K562 (cell line): ENCODE measurements at regions not wholly inside any gene's neighbourhood (a gene's known extent, or its start where the extent isn't known, plus 50 kb on each side); places are given as distances from the start of the nearest gene placed in this dataset.

Experiments
- CHD1 ChIP-seq: fragments of 200-600 bp; sonication (generic); IDR thresholded peaks from one replicate; pipeline ENCODE4 v1.6.1; 2012; ENCODE audit warnings: mild to moderate bottlenecking, moderate library complexity, low read length, inconsistent platforms
- CTCF ChIP-seq, 3 experiments: IDR thresholded peaks in 2 of 3; conservative IDR thresholded peaks in 1 of 3; 2 replicates each; pipeline ENCODE4 v1.5.1; 2011 to 2012; ENCODE audit warnings: low read length in 3 of 3, mild to moderate bottlenecking in 3 of 3, control low read depth in 2 of 3, improper control_type of control experiment in 1 of 3, inconsistent platforms in 1 of 3, low read depth in 1 of 3, mixed read lengths in 1 of 3, moderate library complexity in 1 of 3; ENCODE audit not compliant: insufficient read depth in 2 of 3
- E4F1 ChIP-seq: fragments of 250-450 bp; sonication (Bioruptor Pico); IDR thresholded peaks from 2 replicates; pipeline ENCODE4 v1.5.0; 2021; ENCODE audit warnings: mild to moderate bottlenecking, borderline replicate concordance
- ELF1 ChIP-seq: fragments of 200-800 bp; sonication (Bioruptor generic); IDR thresholded peaks from 2 replicates; pipeline ENCODE4 v1.6.1; 2016; ENCODE audit warnings: missing genetic modification characterization, missing compliant biosample characterization
- HMG20B ChIP-seq: fragments of 250-450 bp; sonication (Bioruptor Pico); IDR thresholded peaks from 2 replicates; pipeline ENCODE4 v1.5.0; 2021; ENCODE audit warnings: mild to moderate bottlenecking
- HNRNPH1 ChIP-seq: fragments of 200-400 bp; formaldehyde crosslinking; optimal IDR thresholded peaks from 2 replicates; pipeline ENCODE3; 2017; ENCODE audit warnings: low read depth, mild to moderate bottlenecking, low read length, moderate library complexity
- LARP7 ChIP-seq: fragments of 450-650 bp; IDR thresholded peaks from 2 replicates; pipeline ENCODE4 v1.6.1; 2016
- MYNN ChIP-seq, 2 experiments: sonication (generic); formaldehyde crosslinking in 1 of 2; IDR thresholded peaks; 2 replicates each; pipeline versions ENCODE4 v1.5.0 to v1.6.1; 2016 to 2020; ENCODE audit warnings: antibody characterized with exemption in 1 of 2, missing genetic modification reagents in 1 of 2
- NRF1 ChIP-seq, 2 experiments: fragments of 450-650 bp; IDR thresholded peaks in 1 of 2; conservative IDR thresholded peaks in 1 of 2; 2 replicates each; pipeline ENCODE4 v1.6.1; 2014; ENCODE audit warnings: mild to moderate bottlenecking in 2 of 2
- SRF ChIP-seq, 2 experiments: fragments of 250-450, 450-650 bp in 1 of 2; sonication (Bioruptor Pico) in 1 of 2; sonication (generic) in 1 of 2; formaldehyde crosslinking; IDR thresholded peaks; 2 replicates each; pipeline versions ENCODE4 v1.5.0 to v1.5.1; 2020 to 2022; ENCODE audit warnings: mild to moderate bottlenecking in 1 of 2, missing genetic modification reagents in 1 of 2
- USF1 ChIP-seq: sonication (generic); formaldehyde crosslinking; IDR thresholded peaks from 2 replicates; pipeline ENCODE4 v1.9.0; 2022; ENCODE audit warnings: mild to moderate bottlenecking, missing genetic modification reagents
- WHSC1 ChIP-seq: IDR thresholded peaks from one replicate; pipeline ENCODE4 v1.6.1; 2012; ENCODE audit warnings: low read length, control low read depth, inconsistent platforms

- TF ChIP-seq NRF1 (conservative IDR thresholded peaks at IDR 0.05 in 1 of 2, IDR thresholded peaks at IDR 0.05 in 1 of 2) (no peak), WHSC1 (no peak), SRF (CRISPR knock-in tag; IDR thresholded peaks at IDR 0.05) (no peak), CHD1 (no peak), ELF1 (tag) (no peak), CTCF (IDR thresholded peaks at IDR 0.05 in 2 of 3, conservative IDR thresholded peaks at IDR 0.05 in 1 of 3; ENCODE audit: insufficient read depth in 2 of 3, low read depth in 1 of 3, low read length in 3 of 3) (no peak), LARP7 (no peak), MYNN (IDR thresholded peaks at IDR 0.05) (no peak), MYNN (CRISPR knock-in tag; IDR thresholded peaks at IDR 0.05) (no peak), USF1 (no peak), HNRNPH1 (no peak), E4F1 (no peak), HMG20B (CRISPR knock-in tag) (no peak)
These were observed 54.7 kb upstream of the TAMM41 start for GRCh38 chr3:11901286-11901875.
